HepG2 (cell line): ENCODE measurements at regions not wholly inside any gene's neighbourhood (a gene's known extent, or its start where the extent isn't known, plus 50 kb on each side); places are given as distances from the start of the nearest gene placed in this dataset.

ENCODE experiments used
- ATAC-seq: fragments of 200-7000 bp; cut with Tn5 transposase; 3 replicates; pipeline ENCODE4 v1.9.1; 2020; ENCODE audit warnings: mild to moderate bottlenecking, moderate library complexity
- BruUV-seq: library from RNA; stranded (reverse); fragments of 400-500 nt; replicated peaks from 2 replicates; lab custom pipeline; 2021; lab: Mats Ljungman, UMichigan
- CTCF ChIA-PET: fragments of 300-600 bp; formaldehyde crosslinking; extraction: SDS; loops from one replicate; lab custom pipeline; 2021; ENCODE audit warnings: low total read pairs, inconsistent platforms, low intra/inter-chr PET ratio; lab: Yijun Ruan, JAX
- POLR2A ChIA-PET: fragments of 350-600 bp; sonication (Branson Sonifier 250); formaldehyde crosslinking; loops from one replicate; lab custom pipeline; 2020; ENCODE audit warnings: antibody characterized with exemption, inconsistent platforms; lab: Yijun Ruan, JAX
- DNase-seq: peaks from one replicate; pipeline ENCODE4 v3.0.0-alpha.2; 2015; ENCODE audit warnings: low spot score
- FAIRE-seq: peaks from 3 replicates; lab custom pipeline; 2011; peaks lifted over from hg19 to GRCh38; lab: Jason Lieb, UNC
- H2AFZ ChIP-seq: one replicate; pipeline ENCODE4 v1.6.1; 2011; ENCODE audit warnings: low read length, inconsistent platforms
- H3K27ac ChIP-seq: fragments of 300-600 bp; 3 replicates; pipeline ENCODE4 v1.8.0; 2011; ENCODE audit warnings: mixed run types, mild to moderate bottlenecking, mixed read lengths, low read length, inconsistent platforms; ENCODE audit not compliant: insufficient read depth; ENCODE audit errors: extremely low read length
- H3K27me3 ChIP-seq, 2 experiments: fragments of 200-600 bp in 1 of 2; 2 replicates in 1 of 2; 3 replicates in 1 of 2; pipeline versions ENCODE4 v1.6.0 to v1.8.0; 2011; ENCODE audit warnings: low read length in 2 of 2, mild to moderate bottlenecking in 2 of 2, moderate library complexity in 2 of 2, inconsistent platforms in 1 of 2; ENCODE audit not compliant: insufficient read depth in 2 of 2, control insufficient read depth in 1 of 2
- H3K36me3 ChIP-seq, 2 experiments: fragments of 200-600 bp in 1 of 2; replicated peaks in 1 of 2; 2 replicates in 1 of 2; 3 replicates in 1 of 2; pipeline versions ENCODE4 v1.5.1 to v1.8.0; 2011; ENCODE audit warnings: low read length in 2 of 2, inconsistent platforms in 1 of 2; ENCODE audit not compliant: insufficient read depth in 2 of 2, control insufficient read depth in 1 of 2
- H3K4me1 ChIP-seq: 2 replicates; pipeline ENCODE4 v1.5.1; 2012; ENCODE audit warnings: low read length, inconsistent platforms; ENCODE audit not compliant: insufficient read depth
- H3K4me2 ChIP-seq: 2 replicates; pipeline ENCODE4 v1.6.0; 2011; ENCODE audit warnings: low read depth, low read length, inconsistent platforms
- H3K4me3 ChIP-seq, 3 experiments: fragments of 200-600 bp in 1 of 3; sonication (generic), shearing (Covaris generic) in 1 of 3; replicated peaks in 1 of 3; 2 replicates each; pipeline ENCODE4 v1.5.1; 2011 to 2016; ENCODE audit warnings: low read length in 3 of 3, inconsistent platforms in 2 of 3, low read depth in 2 of 3, mild to moderate bottlenecking in 2 of 3, control low read depth in 1 of 3, mixed read lengths in 1 of 3; ENCODE audit not compliant: insufficient read depth in 1 of 3
- H3K79me2 ChIP-seq: one replicate; pipeline ENCODE4 v1.6.1; 2011; ENCODE audit warnings: low read length, inconsistent platforms; ENCODE audit not compliant: insufficient read depth
- H3K9ac ChIP-seq: 2 replicates; pipeline ENCODE4 v1.6.0; 2011; ENCODE audit warnings: mild to moderate bottlenecking, low read depth, low read length, inconsistent platforms; ENCODE audit not compliant: insufficient read depth
- H3K9me3 ChIP-seq: 2 replicates; pipeline ENCODE4 v1.5.1; 2012; ENCODE audit warnings: mild to moderate bottlenecking, low read length
- H4K20me1 ChIP-seq: 2 replicates; pipeline ENCODE4 v1.6.0; 2011; ENCODE audit warnings: inconsistent platforms, mild to moderate bottlenecking, low read length, moderate library complexity; ENCODE audit not compliant: insufficient read depth
- CERS6 ChIP-seq: sonication (generic); formaldehyde crosslinking; IDR thresholded peaks from 2 replicates; pipeline ENCODE4 v1.5.0; 2020; ENCODE audit warnings: missing genetic modification reagents
- ELF1 ChIP-seq: sonication (generic); formaldehyde crosslinking; IDR thresholded peaks from 2 replicates; pipeline ENCODE4 v1.4.0; 2020; ENCODE audit warnings: missing genetic modification reagents
- EZH2 ChIP-seq: conservative IDR thresholded peaks from 2 replicates; pipeline ENCODE4 v1.6.1; 2012; ENCODE audit warnings: mild to moderate bottlenecking, low read depth, low read length, moderate library complexity
- PHB2 ChIP-seq: fragments of 450-650 bp; IDR thresholded peaks from 2 replicates; pipeline ENCODE4 v1.6.1; 2018; ENCODE audit not compliant: partially characterized antibody
- RAD51 ChIP-seq: fragments of 450-650 bp; IDR thresholded peaks from 2 replicates; pipeline ENCODE4 v1.6.1; 2016; ENCODE audit warnings: borderline replicate concordance
- ZKSCAN1 ChIP-seq: fragments of 150-350 bp; IDR thresholded peaks from 2 replicates; pipeline ENCODE4 v1.6.1; 2014; ENCODE audit warnings: low read length
- ZNF17 ChIP-seq: sonication (generic); formaldehyde crosslinking; IDR thresholded peaks from 2 replicates; pipeline ENCODE4 v1.5.0; 2020; ENCODE audit warnings: mild to moderate bottlenecking, missing genetic modification reagents
- ZNF337 ChIP-seq: sonication (generic); formaldehyde crosslinking; IDR thresholded peaks from 2 replicates; pipeline ENCODE4 v1.5.1; 2020; ENCODE audit warnings: missing genetic modification reagents, low read depth, mild to moderate bottlenecking, borderline replicate concordance
- ZNF549 ChIP-seq: sonication (generic); formaldehyde crosslinking; IDR thresholded peaks from 2 replicates; pipeline ENCODE4 v1.5.0; 2020; ENCODE audit warnings: missing genetic modification reagents
- ZNF646 ChIP-seq: sonication (generic); formaldehyde crosslinking; IDR thresholded peaks from 2 replicates; pipeline ENCODE4 v1.9.0; 2021; ENCODE audit warnings: mild to moderate bottlenecking, missing genetic modification reagents
- ZNF674 ChIP-seq: sonication (generic); formaldehyde crosslinking; IDR thresholded peaks from 2 replicates; pipeline ENCODE4 v1.5.0; 2020; ENCODE audit warnings: low read depth, mild to moderate bottlenecking, missing genetic modification reagents
- WGBS: methylation state at CpG from one replicate; pipeline ENCODE4 v1.1.6; 2017; ENCODE audit warnings: low lambda C conversion rate; 5-methylcytosine and 5-hydroxymethylcytosine counted together
- in situ Hi-C: cut with HindIII; loops from 2 replicates; pipeline ENCODE4 v1.10.0; 2017; ENCODE audit warnings: low pct_unique_long_range_greater_than_20kb; ENCODE audit not compliant: extremely low pct_ligation_motif_present
- intact Hi-C: fragments of 100-400 bp; cut with micrococcal nuclease; formaldehyde crosslinking; loops from one replicate; pipeline ENCODE4 v1.10.0; 2022; ENCODE audit not compliant: unreplicated experiment
- TF ChIP-seq, protein P1 (sequence below): sonication (generic); formaldehyde crosslinking; IDR thresholded peaks from 2 replicates; pipeline ENCODE4 v1.4.0; 2020; ENCODE audit warnings: missing genetic modification reagents

GRCh38 chr7:16359216-16359615, 62.1 kb downstream of the CRPPA start:
- BruUV-seq, result no TSS peak
- H3K27ac ChIP-seq, result no peak overlapping the region
- no peak for FAIRE-seq
- 18% methylated on average over 4 of the region's 4 CpGs for WGBS
- ChIA-PET POLR2A (no interaction called here), CTCF (no interaction called here)
- H4K20me1 ChIP-seq, result no peaks in the 10 kb centered on the region
- H3K79me2 ChIP-seq, result no peaks in the 10 kb centered on the region
- H3K4me1 ChIP-seq, result no peaks in the 10 kb centered on the region
- H3K9me3 ChIP-seq, result no peaks in the 10 kb centered on the region
- ATAC-seq, result no peak
- intact Hi-C loops, result no loop called here
- H3K4me3 ChIP-seq, result no peak overlapping the region
- no peak overlapping the region for H3K4me2 ChIP-seq
- H2AFZ ChIP-seq, result no peak overlapping the region
- no peak for TF ChIP-seq ZNF549 (CRISPR knock-in tag)
- TF ChIP-seq CERS6, result no peak
- no peak for TF ChIP-seq RAD51
- no peak for TF ChIP-seq ZNF17 (CRISPR knock-in tag)
- TF ChIP-seq ZKSCAN1, result no peak
- TF ChIP-seq, protein P1, sequence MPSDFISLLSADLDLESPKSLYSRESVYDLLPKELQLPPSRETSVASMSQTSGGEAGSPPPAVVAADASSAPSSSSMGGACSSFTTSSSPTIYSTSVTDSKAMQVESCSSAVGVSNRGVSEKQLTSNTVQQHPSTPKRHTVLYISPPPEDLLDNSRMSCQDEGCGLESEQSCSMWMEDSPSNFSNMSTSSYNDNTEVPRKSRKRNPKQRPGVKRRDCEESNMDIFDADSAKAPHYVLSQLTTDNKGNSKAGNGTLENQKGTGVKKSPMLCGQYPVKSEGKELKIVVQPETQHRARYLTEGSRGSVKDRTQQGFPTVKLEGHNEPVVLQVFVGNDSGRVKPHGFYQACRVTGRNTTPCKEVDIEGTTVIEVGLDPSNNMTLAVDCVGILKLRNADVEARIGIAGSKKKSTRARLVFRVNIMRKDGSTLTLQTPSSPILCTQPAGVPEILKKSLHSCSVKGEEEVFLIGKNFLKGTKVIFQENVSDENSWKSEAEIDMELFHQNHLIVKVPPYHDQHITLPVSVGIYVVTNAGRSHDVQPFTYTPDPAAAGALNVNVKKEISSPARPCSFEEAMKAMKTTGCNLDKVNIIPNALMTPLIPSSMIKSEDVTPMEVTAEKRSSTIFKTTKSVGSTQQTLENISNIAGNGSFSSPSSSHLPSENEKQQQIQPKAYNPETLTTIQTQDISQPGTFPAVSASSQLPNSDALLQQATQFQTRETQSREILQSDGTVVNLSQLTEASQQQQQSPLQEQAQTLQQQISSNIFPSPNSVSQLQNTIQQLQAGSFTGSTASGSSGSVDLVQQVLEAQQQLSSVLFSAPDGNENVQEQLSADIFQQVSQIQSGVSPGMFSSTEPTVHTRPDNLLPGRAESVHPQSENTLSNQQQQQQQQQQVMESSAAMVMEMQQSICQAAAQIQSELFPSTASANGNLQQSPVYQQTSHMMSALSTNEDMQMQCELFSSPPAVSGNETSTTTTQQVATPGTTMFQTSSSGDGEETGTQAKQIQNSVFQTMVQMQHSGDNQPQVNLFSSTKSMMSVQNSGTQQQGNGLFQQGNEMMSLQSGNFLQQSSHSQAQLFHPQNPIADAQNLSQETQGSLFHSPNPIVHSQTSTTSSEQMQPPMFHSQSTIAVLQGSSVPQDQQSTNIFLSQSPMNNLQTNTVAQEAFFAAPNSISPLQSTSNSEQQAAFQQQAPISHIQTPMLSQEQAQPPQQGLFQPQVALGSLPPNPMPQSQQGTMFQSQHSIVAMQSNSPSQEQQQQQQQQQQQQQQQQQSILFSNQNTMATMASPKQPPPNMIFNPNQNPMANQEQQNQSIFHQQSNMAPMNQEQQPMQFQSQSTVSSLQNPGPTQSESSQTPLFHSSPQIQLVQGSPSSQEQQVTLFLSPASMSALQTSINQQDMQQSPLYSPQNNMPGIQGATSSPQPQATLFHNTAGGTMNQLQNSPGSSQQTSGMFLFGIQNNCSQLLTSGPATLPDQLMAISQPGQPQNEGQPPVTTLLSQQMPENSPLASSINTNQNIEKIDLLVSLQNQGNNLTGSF (CRISPR knock-in tag), result no peak
- no peak for TF ChIP-seq ZNF337
- no peak for TF ChIP-seq EZH2
- no peak for TF ChIP-seq ELF1 (CRISPR knock-in tag)
- TF ChIP-seq ZNF646 (CRISPR knock-in tag), result no peak
- TF ChIP-seq ZNF674 (CRISPR knock-in tag), result no peak
- no peak for TF ChIP-seq PHB2
- TF ChIP-seq, all 625 proteins: peak for 0
- Histone ChIP-seq H3K9ac (no peak overlapping the region), H3K27me3 (no peaks in the 10 kb centered on the region), H3K36me3 (no peaks in the 10 kb centered on the region)
- no peak for DNase-seq
- in situ Hi-C loops, result no loop called here
